ENCODE measurements at regions not wholly inside any gene's neighbourhood (a gene's known extent, or its start where the extent isn't known, plus 50 kb on each side); places are given as distances from the start of the nearest gene placed in this dataset.

GRCh38 chr4:46674326-46674725 is 234.7 kb downstream of the COX7B2 start:
- Histone ChIP-seq H3K27ac (ENCODE audit: low read length) (no peak overlapping the region), H3K36me3 (ENCODE audit: insufficient read depth, low read length) (no peaks in the 10 kb centered on the region), H2AFZ (ENCODE audit: low read depth, low read length) (no peak overlapping the region), H3K9me3 (ENCODE audit: low read length) (no peaks in the 10 kb centered on the region), H3K27me3 (ENCODE audit: insufficient read depth, low read depth, low read length) (no peaks in the 10 kb centered on the region), H3K9ac (ENCODE audit: low read length) (no peak overlapping the region), H3K4me2 (ENCODE audit: low read length) (no peak overlapping the region), H3K79me2 (replicated peaks; ENCODE audit: insufficient read depth, low read length) (no peaks in the 10 kb centered on the region), H3K4me3 (ENCODE audit: low read length) (no peak overlapping the region), H3K9me2 (ENCODE audit: insufficient read depth, low read length) (no peaks in the 10 kb centered on the region), H4K20me1 (ENCODE audit: insufficient read depth) (no peaks in the 10 kb centered on the region), H3F3A (ENCODE audit: insufficient read depth, low read length, poor library complexity, severe bottlenecking) (no peaks in the 10 kb centered on the region)
- no peak for TF ChIP-seq TAF1 (IDR thresholded peaks at IDR 0.05; ENCODE audit: low read depth)
- TF ChIP-seq REST (IDR thresholded peaks at IDR 0.05; ENCODE audit: borderline replicate concordance), result no peak
- no peak for TF ChIP-seq RAD21 (conservative IDR thresholded peaks at IDR 0.05)
- TF ChIP-seq MXI1 (conservative IDR thresholded peaks at IDR 0.05; ENCODE audit: poor library complexity, severe bottlenecking), result no peak
- TF ChIP-seq SMC3 (conservative IDR thresholded peaks at IDR 0.05; ENCODE audit: poor library complexity), result no peak
- TF ChIP-seq POLR2AphosphoS5 (IDR thresholded peaks at IDR 0.05), result no peak
- no peak for TF ChIP-seq EP300 (conservative IDR thresholded peaks at IDR 0.05; ENCODE audit: poor library complexity, severe bottlenecking)
- TF ChIP-seq EZH2 (IDR thresholded peaks at IDR 0.05; ENCODE audit: borderline replicate concordance, insufficient read depth, low read length, poor library complexity, severe bottlenecking), result no peak

- no peak overlapping the region for H3K4me3 ChIP-seq (ENCODE audit: low read length)
- H3K36me3 ChIP-seq (ENCODE audit: insufficient read depth, low read length), result no peaks in the 10 kb centered on the region
- no peak overlapping the region for H3K27ac ChIP-seq (ENCODE audit: low read length)
- no peak overlapping the region for H3K9ac ChIP-seq (ENCODE audit: low read length)
- H3K4me2 ChIP-seq (ENCODE audit: low read length), result no peak overlapping the region
- no peak overlapping the region for H2AFZ ChIP-seq (ENCODE audit: low read depth, low read length)
- H3K27me3 ChIP-seq (ENCODE audit: insufficient read depth, low read depth, low read length), result no peaks in the 10 kb centered on the region
- H4K20me1 ChIP-seq (ENCODE audit: insufficient read depth), result no peaks in the 10 kb centered on the region
- no peaks in the 10 kb centered on the region for H3K9me2 ChIP-seq (ENCODE audit: insufficient read depth, low read length)
- H3K9me3 ChIP-seq (ENCODE audit: low read length), result no peaks in the 10 kb centered on the region
- H3K79me2 ChIP-seq (replicated peaks; ENCODE audit: insufficient read depth, low read length), result no peaks in the 10 kb centered on the region
- H3F3A ChIP-seq (ENCODE audit: insufficient read depth, low read length, poor library complexity, severe bottlenecking), result no peaks in the 10 kb centered on the region
- no peak for TF ChIP-seq SMC3 (conservative IDR thresholded peaks at IDR 0.05; ENCODE audit: poor library complexity)
These were observed 241.3 kb downstream of the COX7B2 start for GRCh38 chr4:46667790-46668189.

GRCh38 chr4:46656071-46656470 is 253.0 kb downstream of the COX7B2 start:
- H3F3A ChIP-seq (ENCODE audit: insufficient read depth, low read length, poor library complexity, severe bottlenecking), result no peaks in the 10 kb centered on the region
- H3K9me3 ChIP-seq (ENCODE audit: low read length), result no peaks in the 10 kb centered on the region
- H3K36me3 ChIP-seq (ENCODE audit: insufficient read depth, low read length), result no peaks in the 10 kb centered on the region
- no peak overlapping the region for H3K9ac ChIP-seq (ENCODE audit: low read length)
- H3K4me3 ChIP-seq (ENCODE audit: low read length), result no peak overlapping the region
- no peak overlapping the region for H2AFZ ChIP-seq (ENCODE audit: low read depth, low read length)
- TF ChIP-seq RAD21 (conservative IDR thresholded peaks at IDR 0.05) (no peak), REST (IDR thresholded peaks at IDR 0.05; ENCODE audit: borderline replicate concordance) (no peak), EP300 (conservative IDR thresholded peaks at IDR 0.05; ENCODE audit: poor library complexity, severe bottlenecking) (no peak), MXI1 (conservative IDR thresholded peaks at IDR 0.05; ENCODE audit: poor library complexity, severe bottlenecking) (no peak), EZH2 (IDR thresholded peaks at IDR 0.05; ENCODE audit: borderline replicate concordance, insufficient read depth, low read length, poor library complexity, severe bottlenecking) (no peak), CTCF (IDR thresholded peaks at IDR 0.05; ENCODE audit: poor library complexity, severe bottlenecking) (no peak), TAF1 (IDR thresholded peaks at IDR 0.05; ENCODE audit: low read depth) (no peak), SMC3 (conservative IDR thresholded peaks at IDR 0.05; ENCODE audit: poor library complexity) (no peak), POLR2AphosphoS5 (IDR thresholded peaks at IDR 0.05) (no peak)
- H3K4me2 ChIP-seq (ENCODE audit: low read length), result no peak overlapping the region
- no peaks in the 10 kb centered on the region for H3K79me2 ChIP-seq (replicated peaks; ENCODE audit: insufficient read depth, low read length)
- H3K9me2 ChIP-seq (ENCODE audit: insufficient read depth, low read length), result no peaks in the 10 kb centered on the region
- no peak overlapping the region for H3K27ac ChIP-seq (ENCODE audit: low read length)
- H4K20me1 ChIP-seq (ENCODE audit: insufficient read depth), result no peaks in the 10 kb centered on the region
- H3K27me3 ChIP-seq (ENCODE audit: insufficient read depth, low read depth, low read length), result no peaks in the 10 kb centered on the region
